Activated naive CD8-positive, alpha-beta T cell treated with anti-CD3 and anti-CD28 coated beads, Interleukin-2, amount 10 ng/mL, durations not matched to agents 7 days and 5 days (primary cell): ENCODE measurements at regions not wholly inside any gene's neighbourhood (a gene's known extent, or its start where the extent isn't known, plus 50 kb on each side); places are given as distances from the start of the nearest gene placed in this dataset.

Source experiments
- ATAC-seq: fragments of 150-1000 bp; cut with Tn5 transposase; one replicate; pipeline ENCODE4 v1.10.0; 2021; ENCODE audit warnings: low read depth, moderate library complexity
- POLR2A ChIA-PET: fragments of 350-600 bp; sonication (Branson Sonifier 250); formaldehyde crosslinking; loops from one replicate; lab custom pipeline; 2021; ENCODE audit warnings: antibody characterized with exemption; lab: Charles Lee
- DNase-seq: peaks from one replicate; pipeline ENCODE4 v3.0.0; 2021
- H3K27ac Mint-ChIP-seq: one replicate; pipeline ENCODE4 v1.8.0; 2022; ENCODE audit warnings: mild to moderate bottlenecking, mixed read lengths
- H3K27me3 Mint-ChIP-seq: one replicate; pipeline ENCODE4 v1.8.0; 2022; ENCODE audit warnings: mild to moderate bottlenecking, moderate library complexity, mixed read lengths
- H3K36me3 Mint-ChIP-seq: one replicate; pipeline ENCODE4 v1.8.0; 2021; ENCODE audit warnings: mild to moderate bottlenecking, mixed read lengths
- H3K4me1 Mint-ChIP-seq: one replicate; pipeline ENCODE4 v1.8.0; 2021; ENCODE audit warnings: mixed read lengths
- H3K4me3 Mint-ChIP-seq: one replicate; pipeline ENCODE4 v1.8.0; 2022; ENCODE audit warnings: mild to moderate bottlenecking, moderate library complexity, mixed read lengths
- H3K9me3 Mint-ChIP-seq: one replicate; pipeline ENCODE4 v1.8.0; 2021; ENCODE audit warnings: mixed read lengths

DNA sequence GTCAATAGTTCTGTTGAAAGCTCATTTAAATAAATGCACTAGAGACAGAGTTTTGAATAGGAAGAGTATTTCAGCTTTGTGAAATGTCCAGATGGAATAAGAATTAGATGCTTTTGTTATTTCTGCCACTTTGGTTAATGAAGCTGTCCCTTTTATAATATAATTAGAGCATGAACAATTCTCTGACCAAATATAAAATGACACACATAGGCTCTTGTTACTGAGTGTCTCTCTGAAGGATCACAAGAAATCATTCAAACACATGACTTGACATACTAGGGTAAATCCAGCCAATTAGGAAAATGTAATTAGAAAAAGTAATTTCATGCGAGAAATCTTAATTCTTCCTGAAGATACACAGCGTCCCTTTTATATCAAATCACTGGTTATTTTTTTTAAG lies 68.4 kb upstream of the DDIT4L start:
- Mint-ChIP-seq H3K36me3 (no peaks in the 10 kb centered on the region), H3K4me3 (no peak overlapping the region), H3K9me3 (peaks cover 2% of the 10 kb centered on the region), H3K27ac (no peak overlapping the region), H3K4me1 (peaks cover 3% of the 10 kb centered on the region), H3K27me3 (peaks cover 13% of the 10 kb centered on the region)
- no peak for DNase-seq
- POLR2A ChIA-PET = no interaction called here
- ATAC-seq = no peak

DNA sequence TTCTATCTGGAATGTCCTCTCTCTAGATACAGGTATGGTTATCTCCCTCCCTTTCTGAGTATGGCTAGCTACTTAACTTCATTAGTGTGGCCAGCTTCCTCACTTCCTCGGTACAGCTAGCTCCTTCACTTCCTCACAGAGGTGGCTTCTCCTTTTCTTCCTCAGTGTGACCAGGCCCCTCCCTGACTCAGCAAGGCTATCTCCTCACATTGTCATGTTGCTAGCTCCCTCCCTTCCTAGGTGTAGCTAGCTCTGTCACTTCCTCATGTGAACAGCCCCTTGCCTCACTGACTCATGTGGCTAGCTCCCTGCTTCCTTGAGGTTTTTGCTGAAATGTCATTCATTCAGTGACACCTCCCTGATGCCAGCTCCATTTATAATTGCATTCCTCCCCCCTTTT lies 67.3 kb upstream of the DDIT4L start:
- Mint-ChIP-seq H3K4me3 (no peak overlapping the region), H3K27me3 (peaks cover 13% of the 10 kb centered on the region), H3K36me3 (no peaks in the 10 kb centered on the region), H3K4me1 (peaks cover 3% of the 10 kb centered on the region), H3K27ac (no peak overlapping the region), H3K9me3 (no peaks in the 10 kb centered on the region)
- POLR2A ChIA-PET = no interaction called here
- DNase-seq (no peak), ATAC-seq (no peak)

DNA sequence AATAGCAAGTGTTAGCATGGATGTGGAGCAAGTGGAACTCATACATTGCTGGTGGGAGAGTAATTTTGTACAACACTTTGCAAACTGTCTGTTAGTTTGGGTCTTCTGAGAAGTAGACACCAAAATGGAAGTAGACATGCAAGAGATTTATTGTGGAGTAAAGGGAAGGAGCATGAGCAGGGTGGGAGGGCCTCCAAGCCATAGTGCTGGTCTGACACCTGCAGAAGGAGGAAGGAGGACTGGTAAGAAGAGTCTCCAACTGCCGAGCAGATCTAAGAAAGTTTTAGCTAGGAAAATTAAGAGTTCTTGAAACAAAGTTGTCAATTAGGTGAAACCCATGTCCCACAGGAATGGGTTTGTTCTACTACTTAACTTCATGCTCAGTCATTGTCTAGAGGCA lies 64.0 kb upstream of the DDIT4L start:
- H3K27me3 Mint-ChIP-seq = peaks cover 18% of the 10 kb centered on the region
- no peak overlapping the region for H3K27ac Mint-ChIP-seq
- H3K4me3 Mint-ChIP-seq = no peak overlapping the region
- H3K4me1 Mint-ChIP-seq = peaks cover 3% of the 10 kb centered on the region
- no peaks in the 10 kb centered on the region for H3K36me3 Mint-ChIP-seq
- no peaks in the 10 kb centered on the region for H3K9me3 Mint-ChIP-seq
- POLR2A ChIA-PET = no interaction called here
- no peak for DNase-seq
- ATAC-seq = no peak

DNA sequence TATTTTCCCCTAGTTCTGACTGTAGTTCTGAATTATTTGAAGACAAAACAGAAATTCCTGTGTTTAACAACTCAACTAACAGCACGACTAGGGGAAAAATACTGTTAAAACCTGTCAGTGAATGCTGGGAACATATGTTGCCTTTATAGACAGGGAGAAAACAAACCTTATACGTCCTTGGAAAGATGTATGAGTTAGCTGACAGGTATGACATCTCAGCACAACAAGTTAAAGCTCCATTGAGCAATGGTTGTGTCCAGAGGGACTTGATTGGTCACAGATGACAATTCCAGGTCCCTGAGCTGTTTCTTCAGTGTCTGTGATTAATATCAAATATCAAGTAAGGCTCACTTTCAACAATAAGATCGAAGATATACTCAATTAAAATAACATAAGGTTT lies 58.2 kb upstream of the DDIT4L start:
- POLR2A ChIA-PET = no interaction called here
- no peak for ATAC-seq
- H3K36me3 Mint-ChIP-seq = no peaks in the 10 kb centered on the region
- peaks cover 14% of the 10 kb centered on the region for H3K27me3 Mint-ChIP-seq
- H3K27ac Mint-ChIP-seq = no peak overlapping the region
- no peak for DNase-seq
- no peaks in the 10 kb centered on the region for H3K9me3 Mint-ChIP-seq
- H3K4me3 Mint-ChIP-seq = no peak overlapping the region
- H3K4me1 Mint-ChIP-seq = no peaks in the 10 kb centered on the region

DNA sequence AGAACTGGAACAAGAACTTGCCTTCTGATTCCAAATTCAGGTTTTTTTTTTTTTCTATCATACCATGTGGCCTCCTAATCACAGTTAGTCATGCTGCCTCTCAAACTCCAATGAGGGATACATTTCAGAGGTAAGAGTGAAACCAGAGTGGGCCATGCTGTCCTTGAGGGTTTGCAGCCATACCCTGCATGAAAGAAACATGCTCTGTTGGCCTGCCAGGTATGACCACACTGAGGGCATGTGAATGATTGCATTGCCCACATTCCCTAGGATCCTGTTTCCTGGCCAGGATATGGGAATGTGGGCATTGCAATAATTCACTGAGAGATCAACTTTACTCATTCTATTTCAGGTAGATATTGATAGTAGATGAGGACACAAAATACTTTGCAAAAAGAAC lies 56.4 kb upstream of the DDIT4L start:
- H3K27ac Mint-ChIP-seq = no peak overlapping the region
- no peaks in the 10 kb centered on the region for H3K36me3 Mint-ChIP-seq
- H3K4me3 Mint-ChIP-seq = no peak overlapping the region
- H3K27me3 Mint-ChIP-seq = peaks cover 14% of the 10 kb centered on the region
- DNase-seq = no peak
- POLR2A ChIA-PET = no interaction called here
- no peaks in the 10 kb centered on the region for H3K9me3 Mint-ChIP-seq
- no peak for ATAC-seq
- H3K4me1 Mint-ChIP-seq = no peaks in the 10 kb centered on the region

DNA sequence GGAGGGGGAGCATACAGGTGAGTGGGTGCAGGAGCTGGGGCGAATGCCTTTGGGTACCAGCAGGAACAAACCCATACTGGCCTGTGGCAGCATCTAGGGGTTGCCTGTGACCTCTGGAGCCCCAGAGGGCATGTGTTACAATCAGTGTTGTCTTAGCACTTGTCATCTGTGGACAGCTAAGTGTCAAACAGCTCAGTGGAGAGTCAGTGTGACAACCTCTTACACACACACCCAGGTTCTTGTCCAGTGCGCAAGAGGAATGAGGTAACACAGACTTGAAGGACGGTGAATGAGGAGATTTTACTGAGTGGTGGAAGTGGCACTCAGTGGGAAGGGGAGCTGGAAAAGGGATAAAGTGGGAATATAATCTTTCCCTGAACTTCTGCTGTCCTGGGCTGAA lies 54.1 kb upstream of the DDIT4L start:
- Mint-ChIP-seq H3K36me3 (no peaks in the 10 kb centered on the region), H3K4me1 (peaks cover 5% of the 10 kb centered on the region), H3K27me3 (peaks cover 11% of the 10 kb centered on the region), H3K27ac (no peak overlapping the region), H3K4me3 (no peak overlapping the region), H3K9me3 (no peaks in the 10 kb centered on the region)
- no peak for ATAC-seq
- POLR2A ChIA-PET = no interaction called here
- no peak for DNase-seq
